Fibroblast of lung (primary cell): ENCODE measurements at regions not wholly inside any gene's neighbourhood (a gene's known extent, or its start where the extent isn't known, plus 50 kb on each side); places are given as distances from the start of the nearest gene placed in this dataset.

ENCODE experiments used
- EZH2 ChIP-seq: IDR thresholded peaks from 2 replicates; pipeline ENCODE4 v1.5.1; 2012; ENCODE audit warnings: low read length, control low read depth, mild to moderate bottlenecking; ENCODE audit errors: missing control alignments
- TF ChIP-seq, protein P1 (sequence below), 2 donors: IDR thresholded peaks in 1 of 2; conservative IDR thresholded peaks in 1 of 2; 1 replicate in 1 of 2; 2 replicates in 1 of 2; pipeline ENCODE4 v1.5.1; 2011 to 2012; ENCODE audit warnings: low read length in 2 of 2, control low read depth in 1 of 2, inconsistent platforms in 1 of 2, low read depth in 1 of 2, mild to moderate bottlenecking in 1 of 2

- TF ChIP-seq, protein P1, sequence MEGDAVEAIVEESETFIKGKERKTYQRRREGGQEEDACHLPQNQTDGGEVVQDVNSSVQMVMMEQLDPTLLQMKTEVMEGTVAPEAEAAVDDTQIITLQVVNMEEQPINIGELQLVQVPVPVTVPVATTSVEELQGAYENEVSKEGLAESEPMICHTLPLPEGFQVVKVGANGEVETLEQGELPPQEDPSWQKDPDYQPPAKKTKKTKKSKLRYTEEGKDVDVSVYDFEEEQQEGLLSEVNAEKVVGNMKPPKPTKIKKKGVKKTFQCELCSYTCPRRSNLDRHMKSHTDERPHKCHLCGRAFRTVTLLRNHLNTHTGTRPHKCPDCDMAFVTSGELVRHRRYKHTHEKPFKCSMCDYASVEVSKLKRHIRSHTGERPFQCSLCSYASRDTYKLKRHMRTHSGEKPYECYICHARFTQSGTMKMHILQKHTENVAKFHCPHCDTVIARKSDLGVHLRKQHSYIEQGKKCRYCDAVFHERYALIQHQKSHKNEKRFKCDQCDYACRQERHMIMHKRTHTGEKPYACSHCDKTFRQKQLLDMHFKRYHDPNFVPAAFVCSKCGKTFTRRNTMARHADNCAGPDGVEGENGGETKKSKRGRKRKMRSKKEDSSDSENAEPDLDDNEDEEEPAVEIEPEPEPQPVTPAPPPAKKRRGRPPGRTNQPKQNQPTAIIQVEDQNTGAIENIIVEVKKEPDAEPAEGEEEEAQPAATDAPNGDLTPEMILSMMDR (conservative IDR thresholded peaks at IDR 0.05 in 1 of 2, IDR thresholded peaks at IDR 0.05 in 1 of 2; ENCODE audit: low read depth in 1 of 2, low read length in 2 of 2): no peak
- TF ChIP-seq EZH2: no peak
Observed at GRCh38 chr7:31419505-31420055, 79.1 kb upstream of the NEUROD6 start.
